ENCODE measurements at regions not wholly inside any gene's neighbourhood (a gene's known extent, or its start where the extent isn't known, plus 50 kb on each side); places are given as distances from the start of the nearest gene placed in this dataset.

- Histone ChIP-seq H3K4me2 (ENCODE audit: insufficient read depth, low read length) (no peak overlapping the region), H2AFZ (ENCODE audit: low read depth, low read length) (no peak overlapping the region)
- no peak for TF ChIP-seq MAX (IDR thresholded peaks at IDR 0.05; ENCODE audit: insufficient read depth, insufficient read length)
- TF ChIP-seq FOS (IDR thresholded peaks at IDR 0.05; ENCODE audit: borderline replicate concordance, insufficient read depth, low read length): no peak
- no peak for TF ChIP-seq CTCF (IDR thresholded peaks at IDR 0.05; ENCODE audit: extremely low read depth in 1 of 2, insufficient read depth in 1 of 2, low read depth in 1 of 2, low read length in 2 of 2)
- no peak for TF ChIP-seq EZH2 (IDR thresholded peaks at IDR 0.05; ENCODE audit: borderline replicate concordance, low read depth, low read length, severe bottlenecking)
- no peak for TF ChIP-seq GATA2 (IDR thresholded peaks at IDR 0.05; ENCODE audit: insufficient read depth, insufficient read length, low read depth, low read length)
- TF ChIP-seq POLR2A (IDR thresholded peaks at IDR 0.05; ENCODE audit: low read depth, low read length): no peak
- no peak for TF ChIP-seq POLR2AphosphoS5 (IDR thresholded peaks at IDR 0.05; ENCODE audit: insufficient read depth, low read depth, low read length)
- no peak for TF ChIP-seq JUN (IDR thresholded peaks at IDR 0.05; ENCODE audit: borderline replicate concordance, insufficient read depth, insufficient read length, low read depth)
- TF ChIP-seq MYC (IDR thresholded peaks at IDR 0.05; ENCODE audit: low read depth, low read length): no peak
Measured at GRCh38 chrX:5823903-5824302, 404.8 kb downstream of the NLGN4X start.

More at GRCh38 chrX:5823903-5824302, 404.8 kb downstream of the NLGN4X start:
- BruUV-seq (replicated peaks): no TSS peak
- no peaks in the 10 kb centered on the region for H3K79me2 ChIP-seq (ENCODE audit: control insufficient read depth, insufficient read depth, low read length)
- FAIRE-seq (no peak), DNase-seq (ENCODE audit: low read depth, low spot score) (no peak)
- H3K27ac ChIP-seq (ENCODE audit: insufficient read depth, low read depth, low read length): no peak overlapping the region
- no peaks in the 10 kb centered on the region for H4K20me1 ChIP-seq (replicated peaks; ENCODE audit: control insufficient read depth, extremely low read depth, insufficient read depth, low read length)
- H3K9me3 ChIP-seq (replicated peaks; ENCODE audit: control insufficient read depth, insufficient read depth, low read length): no peaks in the 10 kb centered on the region
- H3K27me3 ChIP-seq (ENCODE audit: control insufficient read depth in 2 of 2, insufficient read depth in 2 of 2, low read length in 2 of 2): no peaks in the 10 kb centered on the region
- intact Hi-C loops (cut with micrococcal nuclease) (no loop called here), dilution Hi-C loops (cut with MboI; ENCODE audit: extremely low pct_ligation_motif_present, low sequenced_read_pairs) (no loop called here)
- H3K9me1 ChIP-seq (replicated peaks; ENCODE audit: control insufficient read depth, extremely low read depth, insufficient read depth, low read length): no peaks in the 10 kb centered on the region
- no peak overlapping the region for H3K9ac ChIP-seq (replicated peaks; ENCODE audit: extremely low read depth, insufficient read depth, low read length)
- no peak overlapping the region for H3K4me3 ChIP-seq (replicated peaks in 1 of 3; ENCODE audit: insufficient read depth in 1 of 3, low read depth in 1 of 3, low read length in 3 of 3)
- ChIA-PET POLR2A (no interaction called here), CTCF (no interaction called here)
- no peaks in the 10 kb centered on the region for H3K36me3 ChIP-seq (ENCODE audit: control insufficient read depth in 2 of 2, extremely low read depth in 1 of 2, insufficient read depth in 2 of 2, low read length in 2 of 2)
- no peaks in the 10 kb centered on the region for H3K4me1 ChIP-seq (ENCODE audit: control insufficient read depth, extremely low read depth, insufficient read depth, low read length)
